GM12865 (cell line): ENCODE measurements at regions not wholly inside any gene's neighbourhood (a gene's known extent, or its start where the extent isn't known, plus 50 kb on each side); places are given as distances from the start of the nearest gene placed in this dataset.

ENCODE experiments used
- DNase-seq: peaks from one replicate; pipeline ENCODE4 v3.0.0; 2010; ENCODE audit warnings: low read depth
- H3K4me3 ChIP-seq: 2 replicates; pipeline ENCODE4 v1.5.1; 2011; ENCODE audit warnings: mild to moderate bottlenecking, low read depth, low read length, control low read depth
- TF ChIP-seq, protein P1 (sequence below): IDR thresholded peaks from 2 replicates; pipeline ENCODE4 v1.5.1; 2011; ENCODE audit warnings: low read length, control low read depth, low read depth, inconsistent platforms; ENCODE audit not compliant: insufficient read depth; ENCODE audit errors: missing control alignments

DNA sequence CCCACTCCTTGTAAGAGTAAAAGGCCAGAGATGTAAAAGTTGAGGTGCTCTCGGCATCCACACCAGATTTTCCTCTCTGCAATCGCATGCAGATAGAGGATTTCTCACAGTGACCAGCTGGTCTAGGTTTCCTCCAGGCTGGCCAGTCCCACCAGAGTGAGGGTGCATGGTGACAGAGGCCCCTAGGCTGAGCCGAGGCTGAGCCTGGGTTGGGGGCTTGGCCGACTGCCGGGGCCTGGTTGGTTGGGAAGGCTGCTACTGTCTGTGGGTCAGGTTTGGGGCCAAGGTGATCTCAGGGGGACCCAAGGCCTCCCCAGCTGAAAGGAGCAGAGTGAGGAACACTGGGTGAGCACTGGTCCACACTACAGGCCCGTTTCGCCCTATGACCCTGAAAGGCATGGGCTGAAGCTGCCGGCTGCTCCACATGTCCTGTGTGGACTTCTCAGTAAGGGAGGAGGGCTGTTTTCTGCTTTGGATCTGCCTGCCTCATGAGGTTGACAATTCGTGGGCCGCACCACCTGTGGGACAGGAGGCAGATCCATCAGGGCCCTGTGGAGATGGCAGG, 400.8 kb upstream of the IRX4 start:
- H3K4me3 ChIP-seq: no peak overlapping the region
- TF ChIP-seq, protein P1, sequence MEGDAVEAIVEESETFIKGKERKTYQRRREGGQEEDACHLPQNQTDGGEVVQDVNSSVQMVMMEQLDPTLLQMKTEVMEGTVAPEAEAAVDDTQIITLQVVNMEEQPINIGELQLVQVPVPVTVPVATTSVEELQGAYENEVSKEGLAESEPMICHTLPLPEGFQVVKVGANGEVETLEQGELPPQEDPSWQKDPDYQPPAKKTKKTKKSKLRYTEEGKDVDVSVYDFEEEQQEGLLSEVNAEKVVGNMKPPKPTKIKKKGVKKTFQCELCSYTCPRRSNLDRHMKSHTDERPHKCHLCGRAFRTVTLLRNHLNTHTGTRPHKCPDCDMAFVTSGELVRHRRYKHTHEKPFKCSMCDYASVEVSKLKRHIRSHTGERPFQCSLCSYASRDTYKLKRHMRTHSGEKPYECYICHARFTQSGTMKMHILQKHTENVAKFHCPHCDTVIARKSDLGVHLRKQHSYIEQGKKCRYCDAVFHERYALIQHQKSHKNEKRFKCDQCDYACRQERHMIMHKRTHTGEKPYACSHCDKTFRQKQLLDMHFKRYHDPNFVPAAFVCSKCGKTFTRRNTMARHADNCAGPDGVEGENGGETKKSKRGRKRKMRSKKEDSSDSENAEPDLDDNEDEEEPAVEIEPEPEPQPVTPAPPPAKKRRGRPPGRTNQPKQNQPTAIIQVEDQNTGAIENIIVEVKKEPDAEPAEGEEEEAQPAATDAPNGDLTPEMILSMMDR: no peak
- no peak for DNase-seq

DNA sequence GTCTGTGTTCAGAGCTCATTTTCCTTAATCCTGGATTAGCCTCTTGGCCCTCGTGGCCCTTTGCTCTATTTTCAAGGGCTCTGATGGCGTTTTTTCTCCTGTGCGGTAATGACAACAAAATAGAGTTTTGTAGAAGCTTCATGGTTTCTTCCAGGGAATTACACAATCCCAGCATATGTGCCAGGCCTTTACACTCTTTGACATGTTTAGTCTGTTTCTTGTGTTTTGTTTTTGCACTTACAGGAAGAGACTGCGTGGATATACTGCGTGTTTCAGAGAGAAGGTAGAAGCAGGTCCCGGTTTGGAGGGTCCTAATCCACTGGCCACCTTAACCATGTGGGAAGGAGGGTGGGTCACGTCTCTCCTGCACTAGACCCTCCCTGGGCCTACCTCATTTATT, 400.2 kb upstream of the IRX4 start:
- no peak for DNase-seq
- no peak overlapping the region for H3K4me3 ChIP-seq
- TF ChIP-seq, protein P1: no peak

DNA sequence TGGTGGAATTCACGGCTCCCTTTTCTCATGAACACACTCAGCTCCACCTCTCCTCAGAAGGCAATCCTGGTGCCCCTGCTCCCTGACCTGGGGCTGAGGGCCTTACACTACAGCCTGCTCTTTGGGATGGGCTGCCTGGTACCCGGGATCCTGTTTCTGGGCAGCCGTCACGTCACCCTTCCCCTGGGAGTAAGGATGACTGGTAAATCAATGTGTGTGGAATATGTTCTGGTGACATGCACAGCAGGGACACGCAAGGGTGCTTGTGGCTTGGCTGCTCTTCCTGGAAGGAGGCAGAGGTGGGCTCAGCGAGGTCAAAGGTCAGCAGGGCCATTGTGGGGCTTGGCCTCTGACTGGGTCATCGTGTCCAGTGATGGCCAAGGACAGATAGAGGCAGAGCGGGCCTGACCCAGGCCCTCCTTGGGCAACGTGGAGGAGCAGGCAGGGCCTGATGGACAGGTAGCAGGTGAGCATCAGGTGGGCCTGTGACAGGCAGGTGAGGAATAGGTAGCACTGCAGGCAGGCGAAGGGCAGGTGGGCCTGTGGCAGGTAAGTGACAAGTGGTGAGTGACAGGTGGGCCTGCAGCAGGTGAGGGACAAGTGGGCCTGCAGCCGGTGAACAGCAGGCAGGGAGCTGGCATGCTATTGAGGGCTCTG, 399.4 kb upstream of the IRX4 start:
- H3K4me3 ChIP-seq: no peak overlapping the region
- TF ChIP-seq, protein P1: no peak
- DNase-seq: no peak

DNA sequence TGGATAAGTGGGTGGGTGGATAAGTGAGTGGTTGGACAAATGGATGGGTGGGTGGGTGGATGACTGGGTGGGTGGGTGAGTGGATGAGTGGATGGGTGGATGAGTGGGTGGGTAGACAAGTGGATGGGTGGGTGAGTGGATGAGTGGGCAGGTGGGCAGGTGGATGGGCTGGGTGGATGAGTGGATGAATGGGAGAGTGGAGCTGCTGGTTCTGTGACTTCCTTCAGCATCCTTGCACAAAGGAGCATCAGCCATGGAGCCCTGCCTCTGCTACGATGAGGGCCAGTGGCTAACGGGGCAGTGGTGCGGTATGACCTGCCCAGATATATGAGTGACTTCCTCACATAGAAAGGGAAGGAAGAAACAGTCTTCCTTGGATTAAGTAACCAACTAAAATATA, 398.7 kb upstream of the IRX4 start:
- no peak overlapping the region for H3K4me3 ChIP-seq
- no peak for DNase-seq
- TF ChIP-seq, protein P1: no peak

DNA sequence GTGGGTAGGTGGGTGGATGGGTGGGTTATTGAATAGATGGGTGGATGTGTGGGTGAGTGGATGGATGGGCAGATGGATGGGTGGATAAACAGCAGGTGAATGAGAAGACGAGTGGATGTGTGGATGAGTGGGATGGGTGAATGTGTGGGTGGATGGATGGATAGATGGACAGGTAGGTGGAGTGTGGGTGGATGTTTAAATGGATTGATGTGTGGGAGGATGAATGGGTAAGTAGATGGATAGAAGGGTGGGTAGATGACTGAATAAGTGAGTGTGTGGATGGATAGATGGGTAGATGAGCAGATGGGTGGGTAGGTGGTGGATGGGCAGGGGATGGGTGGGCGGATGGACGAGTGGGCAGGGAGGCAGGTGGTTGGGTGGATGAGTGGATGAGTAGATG, 397.6 kb upstream of the IRX4 start:
- no peak overlapping the region for H3K4me3 ChIP-seq

DNA sequence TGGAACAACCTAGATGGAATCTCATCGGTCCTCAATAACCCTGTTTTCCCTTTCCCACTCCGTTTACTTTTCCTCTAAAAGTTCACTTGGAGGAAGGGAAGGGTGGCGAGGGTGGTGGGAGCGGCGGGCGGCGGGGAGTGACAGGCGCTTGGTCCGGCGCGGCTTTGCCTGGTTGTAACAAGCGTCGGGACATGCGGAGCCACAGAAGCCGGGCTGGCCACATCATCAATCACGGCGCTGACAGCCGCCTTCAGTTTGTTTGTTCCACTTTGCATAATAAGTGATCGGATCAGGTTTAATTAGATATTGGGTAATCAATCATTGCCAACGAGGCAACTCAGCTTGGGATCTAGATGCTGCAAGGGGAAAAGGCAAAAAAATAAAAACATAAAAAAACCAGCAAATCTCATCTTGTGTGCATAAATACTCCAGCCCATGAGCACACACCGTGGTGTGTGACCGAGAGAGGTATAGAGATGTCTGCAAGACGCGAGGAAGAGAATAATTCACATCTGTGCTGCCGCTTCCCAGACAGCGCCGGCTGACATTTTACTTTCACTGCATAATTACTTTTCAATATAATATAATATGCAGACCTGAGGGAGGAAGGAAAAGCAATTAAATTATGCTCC, 396.2 kb upstream of the IRX4 start:
- H3K4me3 ChIP-seq: no peak overlapping the region
- TF ChIP-seq, protein P1: no peak
- DNase-seq: no peak

More for the DNA sequence above, 397.6 kb upstream of the IRX4 start:
- DNase-seq: no peak
- TF ChIP-seq, protein P1: no peak
